Fibroblast of lung (primary cell): ENCODE measurements at regions not wholly inside any gene's neighbourhood (a gene's known extent, or its start where the extent isn't known, plus 50 kb on each side); places are given as distances from the start of the nearest gene placed in this dataset.

Experiments
- DNase-seq, 2 donors: peaks; one replicate each; pipeline versions ENCODE4 v3.0.0 to v3.0.0-alpha.2; 2010; ENCODE audit warnings: low read depth in 2 of 2
- H2AFZ ChIP-seq: 2 replicates; pipeline ENCODE4 v1.5.1; 2012; ENCODE audit warnings: low read length, control low read depth, inconsistent platforms
- H3K27ac ChIP-seq: 2 replicates; pipeline ENCODE4 v1.5.1; 2011; ENCODE audit warnings: low read length, control low read depth; ENCODE audit not compliant: insufficient read depth
- H3K27me3 ChIP-seq: 2 replicates; pipeline ENCODE4 v1.5.1; 2011; ENCODE audit warnings: mild to moderate bottlenecking, low read length; ENCODE audit not compliant: control insufficient read depth, insufficient read depth
- H3K36me3 ChIP-seq: 2 replicates; pipeline ENCODE4 v1.5.1; 2011; ENCODE audit warnings: low read length; ENCODE audit not compliant: control insufficient read depth, insufficient read depth
- H3K4me1 ChIP-seq: 2 replicates; pipeline ENCODE4 v1.5.1; 2011; ENCODE audit warnings: low read length; ENCODE audit not compliant: control insufficient read depth, insufficient read depth; ENCODE audit errors: extremely low read depth
- H3K4me2 ChIP-seq: 2 replicates; pipeline ENCODE4 v1.5.1; 2011; ENCODE audit warnings: low read length, control low read depth; ENCODE audit not compliant: insufficient read depth; ENCODE audit errors: extremely low read depth
- H3K4me3 ChIP-seq, 4 experiments: fragments of 200-600 bp in 1 of 4; sonication (generic) in 1 of 4; replicated peaks in 1 of 4; 2 replicates each; pipeline ENCODE4 v1.5.1; 2011 to 2016; ENCODE audit warnings: low read length in 4 of 4, low read depth in 3 of 4, mild to moderate bottlenecking in 3 of 4, control low read depth in 2 of 4, inconsistent platforms in 1 of 4, mixed read lengths in 1 of 4; ENCODE audit not compliant: insufficient read depth in 1 of 4; ENCODE audit errors: control extremely low read depth in 1 of 4
- H3K79me2 ChIP-seq: 2 replicates; pipeline ENCODE4 v1.5.1; 2012; ENCODE audit warnings: mild to moderate bottlenecking, low read length, inconsistent platforms; ENCODE audit not compliant: control insufficient read depth, insufficient read depth
- H3K9ac ChIP-seq: 2 replicates; pipeline ENCODE4 v1.5.1; 2011; ENCODE audit warnings: mild to moderate bottlenecking, low read length, control low read depth; ENCODE audit not compliant: insufficient read depth
- H3K9me3 ChIP-seq: 2 replicates; pipeline ENCODE4 v1.5.1; 2012; ENCODE audit warnings: low read depth, low read length; ENCODE audit not compliant: control insufficient read depth, insufficient read depth
- H4K20me1 ChIP-seq: 2 replicates; pipeline ENCODE4 v1.5.1; 2011; ENCODE audit warnings: low read length; ENCODE audit not compliant: control insufficient read depth, insufficient read depth; ENCODE audit errors: extremely low read depth
- CTCF ChIP-seq, 2 donors: IDR thresholded peaks in 1 of 2; conservative IDR thresholded peaks in 1 of 2; 1 replicate in 1 of 2; 2 replicates in 1 of 2; pipeline ENCODE4 v1.5.1; 2011 to 2012; ENCODE audit warnings: low read length in 2 of 2, control low read depth in 1 of 2, inconsistent platforms in 1 of 2, low read depth in 1 of 2, mild to moderate bottlenecking in 1 of 2
- EZH2 ChIP-seq: IDR thresholded peaks from 2 replicates; pipeline ENCODE4 v1.5.1; 2012; ENCODE audit warnings: low read length, control low read depth, mild to moderate bottlenecking; ENCODE audit errors: missing control alignments

GRCh38 chr7:93811198-93811597 is 79.4 kb downstream of the TFPI2 start:
- H3K9me3 ChIP-seq, result no peaks in the 10 kb centered on the region
- no peak overlapping the region for H3K4me3 ChIP-seq
- H3K79me2 ChIP-seq, result no peaks in the 10 kb centered on the region
- H3K4me2 ChIP-seq, result no peak overlapping the region
- no peak for TF ChIP-seq EZH2
- no peak for TF ChIP-seq CTCF (conservative IDR thresholded peaks at IDR 0.05 in 1 of 2, IDR thresholded peaks at IDR 0.05 in 1 of 2; ENCODE audit: low read depth in 1 of 2, low read length in 2 of 2)
- no peaks in the 10 kb centered on the region for H3K36me3 ChIP-seq
- no peak overlapping the region for H3K27ac ChIP-seq
- no peak overlapping the region for H3K9ac ChIP-seq
- DNase-seq, result no peak
- no peak overlapping the region for H2AFZ ChIP-seq
- H4K20me1 ChIP-seq, result no peaks in the 10 kb centered on the region
- H3K4me1 ChIP-seq, result no peaks in the 10 kb centered on the region
- H3K27me3 ChIP-seq, result no peaks in the 10 kb centered on the region

GRCh38 chr7:93810561-93810960 is 80.0 kb downstream of the TFPI2 start:
- Histone ChIP-seq H3K27ac (no peak overlapping the region), H3K27me3 (no peaks in the 10 kb centered on the region), H3K4me3 (no peak overlapping the region), H3K36me3 (no peaks in the 10 kb centered on the region), H3K9me3 (no peaks in the 10 kb centered on the region), H2AFZ (no peak overlapping the region), H3K79me2 (no peaks in the 10 kb centered on the region), H3K9ac (no peak overlapping the region), H4K20me1 (no peaks in the 10 kb centered on the region), H3K4me1 (no peaks in the 10 kb centered on the region), H3K4me2 (no peak overlapping the region)
- no peak for DNase-seq
- TF ChIP-seq EZH2, result no peak
- TF ChIP-seq CTCF (conservative IDR thresholded peaks at IDR 0.05 in 1 of 2, IDR thresholded peaks at IDR 0.05 in 1 of 2; ENCODE audit: low read depth in 1 of 2, low read length in 2 of 2), result no peak

GRCh38 chr7:93804726-93805125 is 85.8 kb downstream of the TFPI2 start:
- Histone ChIP-seq H3K4me3 (no peak overlapping the region), H3K9me3 (no peaks in the 10 kb centered on the region), H2AFZ (no peak overlapping the region), H4K20me1 (no peaks in the 10 kb centered on the region), H3K27ac (no peak overlapping the region), H3K4me2 (no peak overlapping the region), H3K9ac (no peak overlapping the region), H3K36me3 (no peaks in the 10 kb centered on the region), H3K4me1 (no peaks in the 10 kb centered on the region), H3K79me2 (no peaks in the 10 kb centered on the region), H3K27me3 (no peaks in the 10 kb centered on the region)
- no peak for TF ChIP-seq EZH2
- no peak for TF ChIP-seq CTCF (conservative IDR thresholded peaks at IDR 0.05 in 1 of 2, IDR thresholded peaks at IDR 0.05 in 1 of 2; ENCODE audit: low read depth in 1 of 2, low read length in 2 of 2)
- no peak for DNase-seq
